CD14-positive monocyte (primary cell): ENCODE measurements at regions not wholly inside any gene's neighbourhood (a gene's known extent, or its start where the extent isn't known, plus 50 kb on each side); places are given as distances from the start of the nearest gene placed in this dataset.

Source experiments
- DNase-seq, 3 donors: peaks; one replicate each; pipeline ENCODE4 v3.0.0-alpha.2; 2011 to 2022
- H2AFZ ChIP-seq: 2 replicates; pipeline ENCODE4 v1.6.0; 2012; ENCODE audit warnings: mild to moderate bottlenecking, low read depth, low read length, inconsistent platforms; ENCODE audit not compliant: insufficient read depth, poor library complexity, severe bottlenecking
- H3K27ac ChIP-seq, 2 donors: 1 replicate in 1 of 2; 2 replicates in 1 of 2; pipeline ENCODE4 v1.5.1; 2012 to 2013; ENCODE audit warnings: low read length in 2 of 2, control low read depth in 1 of 2, inconsistent platforms in 1 of 2, low read depth in 1 of 2, mild to moderate bottlenecking in 1 of 2
- H3K27me3 ChIP-seq, 2 donors: one replicate each; pipeline versions ENCODE4 v1.6.0 to v1.6.1; 2011 to 2013; ENCODE audit warnings: low read length in 2 of 2; ENCODE audit not compliant: control insufficient read depth in 2 of 2, insufficient read depth in 2 of 2
- H3K36me3 ChIP-seq, 2 donors: replicated peaks in 1 of 2; 1 replicate in 1 of 2; 2 replicates in 1 of 2; pipeline versions ENCODE4 v1.5.1 to v1.6.1; 2012 to 2013; ENCODE audit warnings: low read length in 2 of 2, control low read depth in 1 of 2, inconsistent platforms in 1 of 2, mild to moderate bottlenecking in 1 of 2; ENCODE audit not compliant: insufficient read depth in 2 of 2, control insufficient read depth in 1 of 2
- H3K4me1 ChIP-seq, 2 donors: 1 replicate in 1 of 2; 2 replicates in 1 of 2; pipeline versions ENCODE4 v1.5.1 to v1.6.1; 2012 to 2013; ENCODE audit warnings: low read length in 2 of 2, control low read depth in 1 of 2, inconsistent platforms in 1 of 2, mild to moderate bottlenecking in 1 of 2, moderate library complexity in 1 of 2; ENCODE audit not compliant: insufficient read depth in 2 of 2, control insufficient read depth in 1 of 2
- H3K4me2 ChIP-seq: replicated peaks from 2 replicates; pipeline ENCODE3; 2012; ENCODE audit warnings: low read length, moderate library complexity, mild to moderate bottlenecking; ENCODE audit not compliant: poor library complexity, severe bottlenecking; ENCODE audit errors: extremely low read depth
- H3K4me3 ChIP-seq, 3 experiments: fragments of 200-600 bp in 1 of 3; sonication (generic) in 1 of 3; replicated peaks in 1 of 3; 1 replicate in 2 of 3; 2 replicates in 1 of 3; pipeline ENCODE4 v1.5.1; 2011 to 2013; ENCODE audit warnings: low read length in 3 of 3, mild to moderate bottlenecking in 3 of 3, control low read depth in 2 of 3, low read depth in 2 of 3, inconsistent platforms in 1 of 3, moderate library complexity in 1 of 3
- H3K79me2 ChIP-seq: 2 replicates; pipeline ENCODE4 v1.6.0; 2012; ENCODE audit warnings: mild to moderate bottlenecking, control low read depth, inconsistent platforms, low read length, moderate library complexity; ENCODE audit not compliant: insufficient read depth
- H3K9ac ChIP-seq: 2 replicates; pipeline ENCODE4 v1.6.0; 2017; ENCODE audit warnings: low read length, mild to moderate bottlenecking; ENCODE audit not compliant: insufficient read depth, poor library complexity, severe bottlenecking
- H3K9me3 ChIP-seq, 2 donors: replicated peaks in 1 of 2; 1 replicate in 1 of 2; 2 replicates in 1 of 2; pipeline versions ENCODE4 v1.5.1 to v1.6.1; 2012 to 2013; ENCODE audit warnings: low read length in 2 of 2, control low read depth in 1 of 2; ENCODE audit not compliant: control insufficient read depth in 1 of 2, insufficient read depth in 1 of 2
- H4K20me1 ChIP-seq: 2 replicates; pipeline ENCODE4 v1.6.0; 2012; ENCODE audit warnings: mild to moderate bottlenecking, low read length, control low read depth, moderate library complexity; ENCODE audit not compliant: insufficient read depth
- H3K27ac Mint-ChIP-seq, 7 donors: one replicate each; pipeline ENCODE4 v1.8.0; 2020; ENCODE audit warnings: mild to moderate bottlenecking in 7 of 7, mixed read lengths in 7 of 7, moderate library complexity in 6 of 7, inconsistent platforms in 2 of 7
- H3K27me3 Mint-ChIP-seq, 3 donors: one replicate each; pipeline ENCODE4 v1.8.0; 2021 to 2022; ENCODE audit warnings: low read depth in 3 of 3, mild to moderate bottlenecking in 3 of 3, mixed read lengths in 3 of 3, moderate library complexity in 3 of 3, inconsistent platforms in 1 of 3
- H3K36me3 Mint-ChIP-seq, 2 donors: one replicate each; pipeline ENCODE4 v1.8.0; 2020; ENCODE audit warnings: mixed read lengths in 2 of 2, inconsistent platforms in 1 of 2, mild to moderate bottlenecking in 1 of 2
- H3K4me1 Mint-ChIP-seq: one replicate; pipeline ENCODE4 v1.8.0; 2020; ENCODE audit warnings: mild to moderate bottlenecking, mixed read lengths
- H3K4me3 Mint-ChIP-seq, 2 donors: one replicate each; pipeline ENCODE4 v1.8.0; 2020; ENCODE audit warnings: mild to moderate bottlenecking in 2 of 2, mixed read lengths in 2 of 2, moderate library complexity in 1 of 2
- H3K9me3 Mint-ChIP-seq, 7 donors: one replicate each; pipeline ENCODE4 v1.8.0; 2020 to 2022; ENCODE audit warnings: mixed read lengths in 7 of 7, mild to moderate bottlenecking in 6 of 7, moderate library complexity in 6 of 7, inconsistent platforms in 2 of 7
- CTCF ChIP-seq: fragments of 200-600 bp; IDR thresholded peaks from one replicate; pipeline ENCODE4 v1.8.0; 2022; ENCODE audit warnings: antibody characterized with exemption, mild to moderate bottlenecking
- WGBS: methylation state at CpG from one replicate; pipeline ENCODE4 v1.1.5; 2013; ENCODE audit warnings: missing lambda C conversion rate; ENCODE audit not compliant: insufficient coverage; 5-methylcytosine and 5-hydroxymethylcytosine counted together
- intact Hi-C, 2 donors: fragments of 100-400 bp; cut with micrococcal nuclease; formaldehyde crosslinking; loops; one replicate each; pipeline versions ENCODE4 v1.15.0 to v1.15.1; 2023

DNA sequence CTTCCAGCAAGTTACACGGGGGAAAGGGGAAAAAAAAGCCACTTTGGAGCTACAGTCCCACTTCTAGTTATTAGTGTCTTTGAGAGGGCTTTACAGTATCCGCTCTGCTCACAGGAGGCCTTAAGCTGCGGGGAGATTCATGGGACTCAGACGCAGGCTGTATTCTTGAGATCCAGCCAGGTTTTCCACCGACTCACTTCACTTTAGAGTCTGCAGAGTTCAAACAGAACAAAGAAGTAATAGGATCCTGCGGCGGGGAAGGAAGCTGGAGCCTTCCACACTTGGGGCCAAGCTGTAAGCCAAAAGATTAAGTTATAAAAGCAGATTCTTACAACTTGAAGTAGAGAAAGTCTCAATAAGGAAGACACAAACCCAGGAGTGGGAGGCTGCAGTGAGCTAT is 60.2 kb upstream of the FAM174B start:
- peaks cover 9 to 17% (median 16%) of the 10 kb centered on the region in 3 donors for H3K27me3 Mint-ChIP-seq
- H3K27ac ChIP-seq = no peak overlapping the region
- H3K4me1 Mint-ChIP-seq = peaks cover 12% of the 10 kb centered on the region
- peaks cover 6 to 7% of the 10 kb centered on the region in 2 donors for H3K27me3 ChIP-seq
- WGBS = 89% methylated on average over 4 of the region's 7 CpGs
- H2AFZ ChIP-seq = no peak overlapping the region
- no peak overlapping the region for H3K9ac ChIP-seq
- H3K36me3 Mint-ChIP-seq = peaks cover 10 to 22% of the 10 kb centered on the region in 2 donors
- H3K4me2 ChIP-seq = no peak overlapping the region
- H3K79me2 ChIP-seq = no peaks in the 10 kb centered on the region
- peaks cover 4 to 13% of the 10 kb centered on the region in 2 donors for H3K9me3 ChIP-seq
- peaks cover 7 to 20% (median 11%) of the 10 kb centered on the region in 7 donors for H3K9me3 Mint-ChIP-seq
- no peak overlapping the region for H3K4me3 ChIP-seq
- intact Hi-C loops = no loop called here
- H3K27ac Mint-ChIP-seq = no peak overlapping the region
- H3K4me3 Mint-ChIP-seq = no peak overlapping the region
- no peaks in the 10 kb centered on the region for H4K20me1 ChIP-seq
- H3K36me3 ChIP-seq = no peaks in the 10 kb centered on the region
- no peak for TF ChIP-seq CTCF
- no peak for DNase-seq
- H3K4me1 ChIP-seq = peaks cover 4 to 12% of the 10 kb centered on the region in 2 donors

- H3K36me3 Mint-ChIP-seq = peaks cover 15 to 27% of the 10 kb centered on the region in 2 donors
- Histone ChIP-seq H3K27ac (no peak overlapping the region), H3K4me2 (no peak overlapping the region), H3K4me1 (peaks cover 3 to 11% of the 10 kb centered on the region in 2 donors), H3K27me3 (peaks cover 2 to 3% of the 10 kb centered on the region in 2 donors), H3K79me2 (no peaks in the 10 kb centered on the region), H4K20me1 (no peaks in the 10 kb centered on the region), H2AFZ (no peak overlapping the region), H3K9me3 (peaks cover 4 to 17% of the 10 kb centered on the region in 2 donors), H3K4me3 (no peak overlapping the region), H3K9ac (no peak overlapping the region), H3K36me3 (no peaks in the 10 kb centered on the region)
- peaks cover 9 to 23% (median 15%) of the 10 kb centered on the region in 7 donors for H3K9me3 Mint-ChIP-seq
- WGBS = 100% methylated on average over 3 of the region's 4 CpGs
- H3K27me3 Mint-ChIP-seq = peaks cover 4 to 8% (median 8%) of the 10 kb centered on the region in 3 donors
- DNase-seq = no peak
- peaks cover 10% of the 10 kb centered on the region for H3K4me1 Mint-ChIP-seq
- H3K27ac Mint-ChIP-seq = no peak overlapping the region
- TF ChIP-seq CTCF = no peak
- intact Hi-C loops = no loop called here
- no peak overlapping the region for H3K4me3 Mint-ChIP-seq
Observed at GRCh38 chr15:92719021-92719420, 63.4 kb upstream of the FAM174B start.
